ENCODE measurements at regions not wholly inside any gene's neighbourhood (a gene's known extent, or its start where the extent isn't known, plus 50 kb on each side); places are given as distances from the start of the nearest gene placed in this dataset.

GRCh38 chr1:201589186-201589585 lies 50.3 kb downstream of the NAV1 start:
- no peak for DNase-seq (ENCODE audit: insufficient read length, low spot score)
- no peak for FAIRE-seq

DNA sequence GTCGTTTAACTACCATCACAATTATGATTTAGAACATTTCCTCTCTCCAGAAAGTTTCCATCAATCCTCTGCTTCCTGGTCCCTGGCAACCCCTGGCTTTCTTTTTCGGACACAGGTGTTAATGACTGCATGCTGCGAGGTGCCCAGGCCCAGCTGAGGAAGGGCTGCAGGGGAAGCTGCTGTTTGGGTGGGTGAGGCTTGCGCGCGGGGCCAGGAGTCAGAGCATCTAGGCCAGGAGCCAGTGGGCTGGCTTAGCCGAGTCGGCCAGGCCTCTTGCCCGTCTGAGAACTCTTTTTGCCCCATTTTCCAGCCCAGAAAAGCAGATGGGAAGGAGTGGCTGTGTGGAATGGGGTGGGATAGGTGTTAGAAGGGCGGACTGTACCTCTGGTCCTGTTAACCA lies 51.5 kb downstream of the NAV1 start:
- DNase-seq (ENCODE audit: insufficient read length, low spot score): no peak
- FAIRE-seq: no peak

DNA sequence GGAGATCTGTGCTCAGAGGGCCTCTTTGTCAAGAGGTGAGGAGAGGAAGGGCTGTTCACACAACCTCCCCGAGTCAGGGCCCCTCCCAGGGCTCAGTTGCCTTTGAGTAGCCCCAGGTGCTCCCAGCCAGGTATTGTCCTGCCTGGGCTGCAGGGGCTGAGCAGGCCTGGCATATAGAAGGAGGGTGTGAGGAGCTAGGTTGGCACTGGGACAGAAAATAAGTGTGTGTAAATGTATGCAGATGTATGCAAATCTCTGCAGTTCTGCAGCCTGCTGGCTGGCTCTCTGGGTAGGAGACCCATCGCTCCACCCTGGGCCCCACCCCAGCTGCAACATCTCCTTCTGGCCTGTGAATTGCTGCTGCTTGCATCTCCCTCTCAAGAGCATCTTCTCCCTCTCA lies 52.4 kb downstream of the NAV1 start:
- FAIRE-seq: no peak
- no peak for DNase-seq (ENCODE audit: insufficient read length, low spot score)

DNA sequence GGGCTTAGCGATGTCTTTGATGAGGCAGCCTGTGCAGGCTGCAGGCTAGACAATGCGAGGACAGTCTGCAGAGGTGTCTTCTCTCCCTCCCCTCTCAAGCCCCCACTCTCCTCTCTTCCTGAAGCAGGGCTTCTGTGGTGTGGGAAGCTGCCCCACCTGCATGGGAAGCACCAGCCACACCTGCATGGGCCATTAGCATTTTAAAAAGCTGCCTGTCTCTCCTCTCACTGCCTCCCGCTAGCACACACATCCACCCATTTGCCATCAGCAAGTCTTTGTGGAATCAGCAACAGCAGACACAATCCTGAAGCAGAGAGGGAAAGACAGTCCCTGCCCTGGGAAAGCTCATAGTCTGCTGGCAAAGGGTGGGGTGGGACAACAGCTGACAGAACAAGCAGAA lies 53.1 kb downstream of the NAV1 start:
- DNase-seq (ENCODE audit: insufficient read length, low spot score): no peak
- no peak for FAIRE-seq

GRCh38 chr1:201593200-201593921 lies 54.4 kb downstream of the NAV1 start:
- DNase-seq (ENCODE audit: insufficient read length, low spot score) (peak; percentile 60), FAIRE-seq (no peak)

DNA sequence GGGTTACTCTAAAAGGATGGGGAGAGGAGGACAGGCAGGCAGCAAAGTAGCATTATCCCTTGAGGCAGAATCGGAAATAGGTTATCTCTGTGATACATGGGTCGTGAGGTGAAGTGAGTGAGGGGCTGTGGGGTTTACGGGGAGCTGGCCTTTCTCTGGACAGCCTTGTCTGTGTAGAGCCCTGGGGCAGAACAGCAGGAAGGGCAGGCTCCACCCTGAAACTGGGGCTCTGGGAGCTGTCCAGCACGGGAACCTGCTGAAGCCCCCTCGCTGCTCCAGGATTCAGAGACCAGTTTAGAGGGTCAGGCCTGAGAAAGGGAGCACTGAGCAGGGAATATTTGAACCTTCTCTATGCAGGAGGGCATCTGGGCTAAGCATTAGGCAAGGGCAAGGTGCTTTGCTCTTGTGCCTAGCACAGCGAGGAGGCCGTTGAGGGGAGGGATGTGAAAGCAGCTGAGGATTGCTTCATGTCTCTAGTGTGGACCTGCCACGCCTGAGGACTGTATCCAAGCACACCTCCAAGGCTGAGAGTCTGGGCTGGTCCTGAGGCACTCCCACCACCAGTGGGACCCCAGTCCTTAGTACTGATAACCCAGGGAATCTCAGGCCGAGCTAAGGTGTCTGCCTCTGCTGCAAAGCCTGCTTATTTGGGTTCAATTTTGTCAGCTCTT lies 55.8 kb downstream of the NAV1 start:
- FAIRE-seq: no peak
- DNase-seq (ENCODE audit: insufficient read length, low spot score): peak; percentile 39

- FAIRE-seq: no peak
- DNase-seq (ENCODE audit: insufficient read length, low spot score): no peak
Measured at GRCh38 chr1:201595381-201595780, 56.5 kb downstream of the NAV1 start.

- FAIRE-seq (no peak), DNase-seq (ENCODE audit: insufficient read length, low spot score) (no peak)
Measured at GRCh38 chr1:201596101-201596868, 57.4 kb downstream of the NAV1 start.

- no peak for DNase-seq (ENCODE audit: insufficient read length, low spot score)
- FAIRE-seq: no peak
Measured at GRCh38 chr1:201597551-201598230, 58.8 kb downstream of the NAV1 start.

- no peak for DNase-seq (ENCODE audit: insufficient read length, low spot score)
- FAIRE-seq: no peak
Measured at GRCh38 chr1:201598396-201598795, 59.5 kb downstream of the NAV1 start.

DNA sequence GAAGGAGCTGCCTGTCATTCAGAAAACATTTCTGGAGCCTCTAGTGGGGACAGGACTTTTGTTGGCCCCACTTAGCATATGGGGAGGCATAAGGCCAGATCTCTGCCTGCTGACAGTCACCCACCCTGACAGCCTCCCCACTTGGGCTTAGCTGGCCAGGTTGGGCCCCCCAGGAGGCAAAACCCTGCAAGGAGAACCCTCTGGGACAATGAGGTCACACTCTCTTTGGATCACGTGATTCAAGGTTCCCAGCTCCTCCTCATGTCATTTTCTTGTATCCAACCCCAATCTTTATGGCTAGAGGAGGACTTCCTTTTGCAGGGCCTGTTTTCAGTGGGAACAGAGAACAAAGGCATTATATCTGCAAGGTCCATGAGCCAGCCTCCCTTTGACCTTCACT lies 60.0 kb downstream of the NAV1 start:
- FAIRE-seq (no peak), DNase-seq (ENCODE audit: insufficient read length, low spot score) (no peak)

- no peak for DNase-seq (ENCODE audit: insufficient read length, low spot score)
- no peak for FAIRE-seq
Measured at GRCh38 chr1:201599548-201599947, 60.6 kb downstream of the NAV1 start.

GRCh38 chr1:201602413-201603265 lies 63.7 kb downstream of the NAV1 start:
- DNase-seq (ENCODE audit: insufficient read length, low spot score) (peak; percentile 86), FAIRE-seq (peak; percentile 92)

- no peak for FAIRE-seq
- no peak for DNase-seq (ENCODE audit: insufficient read length, low spot score)
Measured at GRCh38 chr1:201603613-201604232, 64.8 kb downstream of the NAV1 start.

GRCh38 chr1:201605385-201606010 lies 66.6 kb downstream of the NAV1 start:
- no peak for DNase-seq (ENCODE audit: insufficient read length, low spot score)
- no peak for FAIRE-seq

DNA sequence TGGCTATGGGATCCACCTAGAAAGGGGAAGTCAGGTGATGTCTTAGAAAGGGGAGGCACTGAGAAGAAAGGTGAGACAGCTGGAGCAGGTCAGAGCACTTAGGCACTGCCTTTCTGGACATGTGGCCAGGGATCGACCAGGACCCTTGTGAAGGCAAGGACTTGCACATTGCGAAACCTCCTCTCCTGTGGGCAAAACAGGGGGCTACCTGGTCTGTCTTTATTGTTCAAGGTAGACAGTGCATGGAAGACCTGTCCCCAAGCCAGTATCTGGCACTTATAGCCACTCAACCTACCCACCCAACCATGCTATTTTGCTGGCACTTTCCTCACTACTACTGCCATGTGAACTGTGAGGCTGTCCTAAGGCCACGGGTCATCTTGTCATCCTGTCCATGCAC lies 67.2 kb downstream of the NAV1 start:
- FAIRE-seq (peak; percentile 42), DNase-seq (ENCODE audit: insufficient read length, low spot score) (no peak)

DNA sequence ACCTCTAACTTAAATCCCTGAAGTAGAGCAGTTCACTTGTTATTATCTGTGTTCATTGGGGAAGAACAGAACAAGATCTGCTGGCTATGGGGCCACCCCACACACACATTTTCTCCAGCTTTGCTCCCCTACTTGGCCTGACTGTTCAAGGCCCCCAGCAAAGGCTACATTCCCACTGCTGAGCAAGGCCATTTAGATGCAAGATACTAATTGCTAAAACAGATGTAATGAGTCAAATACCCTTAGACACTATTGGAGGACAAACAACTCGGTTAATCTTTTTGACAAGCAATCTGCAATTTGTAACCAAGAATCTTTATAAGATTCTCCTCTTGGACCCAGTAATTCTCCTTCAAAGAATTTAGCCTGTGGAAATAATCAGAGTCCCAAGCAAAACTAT lies 67.7 kb downstream of the NAV1 start:
- FAIRE-seq (no peak), DNase-seq (ENCODE audit: insufficient read length, low spot score) (no peak)

GRCh38 chr1:201608635-201609395 lies 69.9 kb downstream of the NAV1 start:
- DNase-seq (ENCODE audit: insufficient read length, low spot score) (no peak), FAIRE-seq (no peak)
